ENCODE measurements at regions not wholly inside any gene's neighbourhood (a gene's known extent, or its start where the extent isn't known, plus 50 kb on each side); places are given as distances from the start of the nearest gene placed in this dataset.

GRCh38 chr16:47973552-47973951 lies 182.2 kb downstream of the ABCC12 start:
- H3K4me3 ChIP-seq (ENCODE audit: low read depth, low read length, poor library complexity, severe bottlenecking), result no peak overlapping the region
- no peaks in the 10 kb centered on the region for H3K36me3 ChIP-seq (ENCODE audit: insufficient read depth, low read length)
- H3K79me2 ChIP-seq (ENCODE audit: insufficient read depth, low read depth, low read length), result no peaks in the 10 kb centered on the region
- H3K9me3 ChIP-seq (ENCODE audit: low read length), result no peaks in the 10 kb centered on the region
- TF ChIP-seq EZH2phosphoT487 (IDR thresholded peaks at IDR 0.05; ENCODE audit: borderline replicate concordance, low read depth, low read length) (no peak), CTCF (conservative IDR thresholded peaks at IDR 0.05; ENCODE audit: low read length) (no peak)
- H3K4me1 ChIP-seq (ENCODE audit: insufficient read depth, low read length, poor library complexity, severe bottlenecking), result no peaks in the 10 kb centered on the region
- BruUV-seq (replicated peaks), result no TSS peak
- no peaks in the 10 kb centered on the region for H4K20me1 ChIP-seq (ENCODE audit: insufficient read depth, low read length)
- H2AFZ ChIP-seq (ENCODE audit: low read length), result no peak overlapping the region
- POLR2A ChIA-PET, result no interaction called here
- no peak overlapping the region for H3K4me2 ChIP-seq (ENCODE audit: low read length)
- H3K27ac ChIP-seq (ENCODE audit: low read depth, low read length, poor library complexity, severe bottlenecking), result no peak overlapping the region
- no peaks in the 10 kb centered on the region for H3K9me2 ChIP-seq (ENCODE audit: insufficient read depth, low read length)
- DNase-seq (ENCODE audit: low spot score), result no peak
- CTCF ChIA-PET (ENCODE audit: unreplicated experiment), result no interaction called here
- intact Hi-C loops (cut with micrococcal nuclease; ENCODE audit: unreplicated experiment), result no loop called here

- BruUV-seq (replicated peaks), result no TSS peak
- Histone ChIP-seq H3K4me1 (ENCODE audit: insufficient read depth, low read length, poor library complexity, severe bottlenecking) (no peaks in the 10 kb centered on the region), H3K9me2 (ENCODE audit: insufficient read depth, low read length) (no peaks in the 10 kb centered on the region), H3K27ac (ENCODE audit: low read depth, low read length, poor library complexity, severe bottlenecking) (no peak overlapping the region), H3K9me3 (ENCODE audit: low read length) (no peaks in the 10 kb centered on the region), H3K36me3 (ENCODE audit: insufficient read depth, low read length) (no peaks in the 10 kb centered on the region), H2AFZ (ENCODE audit: low read length) (no peak overlapping the region), H4K20me1 (ENCODE audit: insufficient read depth, low read length) (no peaks in the 10 kb centered on the region), H3K79me2 (ENCODE audit: insufficient read depth, low read depth, low read length) (no peaks in the 10 kb centered on the region), H3K4me2 (ENCODE audit: low read length) (no peak overlapping the region), H3K4me3 (ENCODE audit: low read depth, low read length, poor library complexity, severe bottlenecking) (no peak overlapping the region)
- ChIA-PET POLR2A (interaction anchor here (0.6 kb wide), 1 partner anchor 264 kb away, joined by 3 read pairs; no protein-coding TSS in a partner anchor), CTCF (ENCODE audit: unreplicated experiment) (no interaction called here)
- DNase-seq (ENCODE audit: low spot score), result no peak
- intact Hi-C loops (cut with micrococcal nuclease; ENCODE audit: unreplicated experiment), result no loop called here
- no peak for TF ChIP-seq EZH2phosphoT487 (IDR thresholded peaks at IDR 0.05; ENCODE audit: borderline replicate concordance, low read depth, low read length)
- TF ChIP-seq CTCF (conservative IDR thresholded peaks at IDR 0.05; ENCODE audit: low read length), result no peak
Observed at GRCh38 chr16:47972246-47972985, 183.4 kb downstream of the ABCC12 start.

- POLR2A ChIA-PET, result no interaction called here
- Histone ChIP-seq H3K79me2 (ENCODE audit: insufficient read depth, low read depth, low read length) (no peaks in the 10 kb centered on the region), H4K20me1 (ENCODE audit: insufficient read depth, low read length) (no peaks in the 10 kb centered on the region), H3K36me3 (ENCODE audit: insufficient read depth, low read length) (no peaks in the 10 kb centered on the region), H3K4me2 (ENCODE audit: low read length) (no peak overlapping the region), H3K4me3 (ENCODE audit: low read depth, low read length, poor library complexity, severe bottlenecking) (no peak overlapping the region), H3K9me2 (ENCODE audit: insufficient read depth, low read length) (no peaks in the 10 kb centered on the region), H3K9me3 (ENCODE audit: low read length) (no peaks in the 10 kb centered on the region), H3K27ac (ENCODE audit: low read depth, low read length, poor library complexity, severe bottlenecking) (no peak overlapping the region), H2AFZ (ENCODE audit: low read length) (no peak overlapping the region), H3K4me1 (ENCODE audit: insufficient read depth, low read length, poor library complexity, severe bottlenecking) (no peaks in the 10 kb centered on the region)
- CTCF ChIA-PET (ENCODE audit: unreplicated experiment), result no interaction called here
- intact Hi-C loops (cut with micrococcal nuclease; ENCODE audit: unreplicated experiment), result no loop called here
- no peak for DNase-seq (ENCODE audit: low spot score)
- no TSS peak for BruUV-seq (replicated peaks)
- TF ChIP-seq CTCF (conservative IDR thresholded peaks at IDR 0.05; ENCODE audit: low read length), result no peak
- TF ChIP-seq EZH2phosphoT487 (IDR thresholded peaks at IDR 0.05; ENCODE audit: borderline replicate concordance, low read depth, low read length), result no peak
Observed at GRCh38 chr16:47971225-47971624, 184.6 kb downstream of the ABCC12 start.

Measured in OCI-LY7 (cell line).